ENCODE measurements at regions not wholly inside any gene's neighbourhood (a gene's known extent, or its start where the extent isn't known, plus 50 kb on each side); places are given as distances from the start of the nearest gene placed in this dataset.

GRCh38 chr5:144822503-144822902 lies 651.8 kb downstream of the KCTD16 start:
- TF ChIP-seq, protein P1, sequence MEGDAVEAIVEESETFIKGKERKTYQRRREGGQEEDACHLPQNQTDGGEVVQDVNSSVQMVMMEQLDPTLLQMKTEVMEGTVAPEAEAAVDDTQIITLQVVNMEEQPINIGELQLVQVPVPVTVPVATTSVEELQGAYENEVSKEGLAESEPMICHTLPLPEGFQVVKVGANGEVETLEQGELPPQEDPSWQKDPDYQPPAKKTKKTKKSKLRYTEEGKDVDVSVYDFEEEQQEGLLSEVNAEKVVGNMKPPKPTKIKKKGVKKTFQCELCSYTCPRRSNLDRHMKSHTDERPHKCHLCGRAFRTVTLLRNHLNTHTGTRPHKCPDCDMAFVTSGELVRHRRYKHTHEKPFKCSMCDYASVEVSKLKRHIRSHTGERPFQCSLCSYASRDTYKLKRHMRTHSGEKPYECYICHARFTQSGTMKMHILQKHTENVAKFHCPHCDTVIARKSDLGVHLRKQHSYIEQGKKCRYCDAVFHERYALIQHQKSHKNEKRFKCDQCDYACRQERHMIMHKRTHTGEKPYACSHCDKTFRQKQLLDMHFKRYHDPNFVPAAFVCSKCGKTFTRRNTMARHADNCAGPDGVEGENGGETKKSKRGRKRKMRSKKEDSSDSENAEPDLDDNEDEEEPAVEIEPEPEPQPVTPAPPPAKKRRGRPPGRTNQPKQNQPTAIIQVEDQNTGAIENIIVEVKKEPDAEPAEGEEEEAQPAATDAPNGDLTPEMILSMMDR (IDR thresholded peaks at IDR 0.05) = no peak
- no peak for TF ChIP-seq POLR2A (IDR thresholded peaks at IDR 0.05)

Data from esophagus squamous epithelium (tissue), 4 donors.